ENCODE measurements at regions not wholly inside any gene's neighbourhood (a gene's known extent, or its start where the extent isn't known, plus 50 kb on each side); places are given as distances from the start of the nearest gene placed in this dataset.
"Not testable (repeated sequence)": the region's sequence is repeated elsewhere in the genome, so short reads cannot be mapped to it uniquely, and the experiment has no call there.

- Histone ChIP-seq H3K4me1 (ENCODE audit: control insufficient read depth, insufficient read depth, low read length) (no peaks in the 10 kb centered on the region), H3K27me3 (ENCODE audit: control insufficient read depth, insufficient read depth, low read length) (peaks cover 17% of the 10 kb centered on the region), H3K27ac (ENCODE audit: low read depth, low read length) (no peak overlapping the region)
Measured at GRCh38 chr4:1533501-1534064, 127.3 kb upstream of the NKX1-1 start.

GRCh38 chr4:1532549-1533395, 126.5 kb upstream of the NKX1-1 start:
- no peak overlapping the region for H3K27ac ChIP-seq (ENCODE audit: low read depth, low read length)
- peaks cover 22% of the 10 kb centered on the region for H3K27me3 ChIP-seq (ENCODE audit: control insufficient read depth, insufficient read depth, low read length)
- no peaks in the 10 kb centered on the region for H3K4me1 ChIP-seq (ENCODE audit: control insufficient read depth, insufficient read depth, low read length)
- no peaks in the 10 kb centered on the region for H3K36me3 ChIP-seq (ENCODE audit: control insufficient read depth, insufficient read depth, low read length)
- H3K4me3 ChIP-seq (ENCODE audit: low read length), result no peak overlapping the region
- no peak overlapping the region for H3K9ac ChIP-seq (ENCODE audit: low read length)

More at GRCh38 chr4:1533501-1534064, 127.3 kb upstream of the NKX1-1 start:
- no peak overlapping the region for H3K9ac ChIP-seq (ENCODE audit: low read length)
- no peaks in the 10 kb centered on the region for H3K36me3 ChIP-seq (ENCODE audit: control insufficient read depth, insufficient read depth, low read length)
- no peak overlapping the region for H3K4me3 ChIP-seq (ENCODE audit: low read length)

- Histone ChIP-seq H3K36me3 (ENCODE audit: control insufficient read depth, insufficient read depth, low read length) (no peaks in the 10 kb centered on the region), H3K4me3 (ENCODE audit: low read length) (no peak overlapping the region), H3K9ac (ENCODE audit: low read length) (no peak overlapping the region), H3K27ac (ENCODE audit: low read depth, low read length) (no peak overlapping the region), H3K4me1 (ENCODE audit: control insufficient read depth, insufficient read depth, low read length) (no peaks in the 10 kb centered on the region), H3K27me3 (ENCODE audit: control insufficient read depth, insufficient read depth, low read length) (peaks cover 22% of the 10 kb centered on the region)
Measured at GRCh38 chr4:1531683-1532548, 125.7 kb upstream of the NKX1-1 start.

- no peak overlapping the region for H3K9ac ChIP-seq (ENCODE audit: low read length)
- no peaks in the 10 kb centered on the region for H3K36me3 ChIP-seq (ENCODE audit: control insufficient read depth, insufficient read depth, low read length)
- no peak overlapping the region for H3K27ac ChIP-seq (ENCODE audit: low read depth, low read length)
- no peaks in the 10 kb centered on the region for H3K4me1 ChIP-seq (ENCODE audit: control insufficient read depth, insufficient read depth, low read length)
- H3K4me3 ChIP-seq (ENCODE audit: low read length), result no peak overlapping the region
- H3K27me3 ChIP-seq (ENCODE audit: control insufficient read depth, insufficient read depth, low read length), result peaks cover 22% of the 10 kb centered on the region
Measured at GRCh38 chr4:1530356-1530755, 124.1 kb upstream of the NKX1-1 start.

GRCh38 chr4:1524761-1525160, 118.5 kb upstream of the NKX1-1 start:
- Histone ChIP-seq H3K9ac (ENCODE audit: low read length) (no peak overlapping the region), H3K27ac (ENCODE audit: low read depth, low read length) (no peak overlapping the region), H3K36me3 (ENCODE audit: control insufficient read depth, insufficient read depth, low read length) (no peaks in the 10 kb centered on the region), H3K4me1 (ENCODE audit: control insufficient read depth, insufficient read depth, low read length) (no peaks in the 10 kb centered on the region), H3K4me3 (ENCODE audit: low read length) (no peak overlapping the region), H3K27me3 (ENCODE audit: control insufficient read depth, insufficient read depth, low read length) (peaks cover 17% of the 10 kb centered on the region)

GRCh38 chr4:1523907-1524636, 117.8 kb upstream of the NKX1-1 start:
- Histone ChIP-seq H3K4me1 (ENCODE audit: control insufficient read depth, insufficient read depth, low read length) (no peaks in the 10 kb centered on the region), H3K36me3 (ENCODE audit: control insufficient read depth, insufficient read depth, low read length) (no peaks in the 10 kb centered on the region), H3K4me3 (ENCODE audit: low read length) (no peak overlapping the region), H3K27me3 (ENCODE audit: control insufficient read depth, insufficient read depth, low read length) (peaks cover 17% of the 10 kb centered on the region), H3K27ac (ENCODE audit: low read depth, low read length) (no peak overlapping the region), H3K9ac (ENCODE audit: low read length) (no peak overlapping the region)

- Histone ChIP-seq H3K9ac (ENCODE audit: low read length) (no peak overlapping the region), H3K27ac (ENCODE audit: low read depth, low read length) (no peak overlapping the region), H3K4me3 (ENCODE audit: low read length) (no peak overlapping the region), H3K36me3 (ENCODE audit: control insufficient read depth, insufficient read depth, low read length) (no peaks in the 10 kb centered on the region), H3K4me1 (ENCODE audit: control insufficient read depth, insufficient read depth, low read length) (no peaks in the 10 kb centered on the region), H3K27me3 (ENCODE audit: control insufficient read depth, insufficient read depth, low read length) (peaks cover 15% of the 10 kb centered on the region)
Measured at GRCh38 chr4:1523506-1523905, 117.3 kb upstream of the NKX1-1 start.

- Histone ChIP-seq H3K27me3 (ENCODE audit: control insufficient read depth, insufficient read depth, low read length) (peaks cover 10% of the 10 kb centered on the region), H3K9ac (ENCODE audit: low read length) (no peak overlapping the region), H3K27ac (ENCODE audit: low read depth, low read length) (no peak overlapping the region), H3K4me3 (ENCODE audit: low read length) (no peak overlapping the region), H3K4me1 (ENCODE audit: control insufficient read depth, insufficient read depth, low read length) (no peaks in the 10 kb centered on the region), H3K36me3 (ENCODE audit: control insufficient read depth, insufficient read depth, low read length) (no peaks in the 10 kb centered on the region)
Measured at GRCh38 chr4:1523033-1523432, 116.8 kb upstream of the NKX1-1 start.

GRCh38 chr4:1522606-1523005, 116.4 kb upstream of the NKX1-1 start:
- no peak overlapping the region for H3K9ac ChIP-seq (ENCODE audit: low read length)
- no peak overlapping the region for H3K4me3 ChIP-seq (ENCODE audit: low read length)
- no peaks in the 10 kb centered on the region for H3K4me1 ChIP-seq (ENCODE audit: control insufficient read depth, insufficient read depth, low read length)
- H3K27me3 ChIP-seq (ENCODE audit: control insufficient read depth, insufficient read depth, low read length), result peaks cover 10% of the 10 kb centered on the region
- H3K27ac ChIP-seq (ENCODE audit: low read depth, low read length), result no peak overlapping the region
- H3K36me3 ChIP-seq (ENCODE audit: control insufficient read depth, insufficient read depth, low read length), result no peaks in the 10 kb centered on the region

- Histone ChIP-seq H3K4me1 (ENCODE audit: control insufficient read depth, insufficient read depth, low read length) (no peaks in the 10 kb centered on the region), H3K27ac (ENCODE audit: low read depth, low read length) (no peak overlapping the region), H3K27me3 (ENCODE audit: control insufficient read depth, insufficient read depth, low read length) (peaks cover 10% of the 10 kb centered on the region), H3K4me3 (ENCODE audit: low read length) (no peak overlapping the region), H3K9ac (ENCODE audit: low read length) (no peak overlapping the region), H3K36me3 (ENCODE audit: control insufficient read depth, insufficient read depth, low read length) (no peaks in the 10 kb centered on the region)
Measured at GRCh38 chr4:1521821-1522361, 115.6 kb upstream of the NKX1-1 start.

GRCh38 chr4:1520795-1521576, 114.7 kb upstream of the NKX1-1 start:
- H3K27ac ChIP-seq (ENCODE audit: low read depth, low read length); H3K4me1 ChIP-seq (ENCODE audit: control insufficient read depth, insufficient read depth, low read length); H3K27me3 ChIP-seq (ENCODE audit: control insufficient read depth, insufficient read depth, low read length); H3K9ac ChIP-seq (ENCODE audit: low read length); H3K36me3 ChIP-seq (ENCODE audit: control insufficient read depth, insufficient read depth, low read length): not testable (repeated sequence)
- peak overlapping the region; percentile 32 for H3K4me3 ChIP-seq (ENCODE audit: low read length)
